ENCODE measurements at regions not wholly inside any gene's neighbourhood (a gene's known extent, or its start where the extent isn't known, plus 50 kb on each side); places are given as distances from the start of the nearest gene placed in this dataset.

DNA sequence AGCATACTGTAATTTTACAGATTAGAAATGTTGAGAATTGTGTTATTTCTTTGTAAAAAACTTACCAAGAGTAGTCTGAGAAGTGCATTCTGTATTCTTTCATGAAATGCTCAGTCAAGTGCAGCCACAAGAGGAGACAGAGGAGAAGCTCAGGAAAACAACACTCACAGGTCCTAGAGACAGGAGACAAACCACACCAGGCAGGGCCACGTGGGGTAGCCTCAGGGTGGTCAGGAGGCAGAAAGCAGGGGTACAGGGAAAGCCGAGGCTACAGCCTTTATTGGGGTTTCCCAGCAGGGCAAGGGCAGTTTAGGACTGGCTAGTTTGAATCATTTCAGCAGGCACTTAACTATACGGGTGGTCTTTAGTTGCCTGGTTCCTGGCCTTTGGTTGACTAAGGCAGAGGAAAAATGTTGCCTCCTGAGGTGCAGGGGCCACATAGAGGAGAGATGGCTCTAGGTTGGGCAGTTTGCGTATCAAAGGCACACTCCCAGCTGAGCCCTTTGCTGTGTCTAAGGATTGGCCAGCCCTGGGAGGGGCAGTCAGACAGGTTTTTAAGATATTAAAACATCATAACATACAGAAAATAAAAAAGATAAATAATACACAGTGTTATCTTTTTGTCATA is 230.9 kb upstream of the ANKRD55 start:
- WGBS (ENCODE audit: insufficient coverage): 95% methylated on average over 3 of the region's 4 CpGs

DNA sequence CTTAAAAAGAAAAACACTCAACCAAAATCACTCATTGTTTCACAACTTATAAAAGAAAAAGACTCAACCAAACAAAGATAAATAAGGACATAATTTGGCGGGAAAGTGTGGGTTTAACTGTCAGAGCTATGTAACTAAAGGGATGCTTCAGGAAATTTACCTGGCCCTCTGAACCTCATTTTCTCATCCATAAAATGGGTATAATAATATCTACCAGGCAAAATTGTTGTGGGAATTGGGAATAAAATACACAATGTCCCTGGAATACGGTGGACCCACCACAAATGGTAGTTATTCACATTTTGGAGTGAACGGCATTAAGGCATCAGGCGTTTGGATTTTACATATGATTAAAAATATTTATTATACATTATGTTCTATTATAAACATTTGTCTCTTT is 228.5 kb upstream of the ANKRD55 start:
- H3K79me2 ChIP-seq (ENCODE audit: insufficient read depth, low read length): no peaks in the 10 kb centered on the region
- no peak overlapping the region for H3K27ac ChIP-seq (ENCODE audit: low read depth in 1 of 2, low read length in 2 of 2)
- Mint-ChIP-seq H3K36me3 (peaks cover 0 to 12% of the 10 kb centered on the region in 2 donors), H3K9me3 (peaks cover 0 to 3% (median 0%) of the 10 kb centered on the region in 7 donors), H3K27me3 (ENCODE audit: low read depth in 3 of 3) (no peaks in the 10 kb centered on the region), H3K4me3 (no peak overlapping the region), H3K27ac (no peak overlapping the region), H3K4me1 (peaks cover 34% of the 10 kb centered on the region)
- no peak overlapping the region for H3K9ac ChIP-seq (ENCODE audit: insufficient read depth, low read length, poor library complexity, severe bottlenecking)
- WGBS (ENCODE audit: insufficient coverage): no CpG with 5 or more reads among the region's 4 CpGs
- H3K27me3 ChIP-seq (ENCODE audit: control insufficient read depth in 2 of 2, insufficient read depth in 2 of 2, low read length in 2 of 2): no peaks in the 10 kb centered on the region
- no peak overlapping the region for H3K4me3 ChIP-seq (replicated peaks in 1 of 3; ENCODE audit: low read depth in 2 of 3, low read length in 3 of 3)
- TF ChIP-seq, protein P1, sequence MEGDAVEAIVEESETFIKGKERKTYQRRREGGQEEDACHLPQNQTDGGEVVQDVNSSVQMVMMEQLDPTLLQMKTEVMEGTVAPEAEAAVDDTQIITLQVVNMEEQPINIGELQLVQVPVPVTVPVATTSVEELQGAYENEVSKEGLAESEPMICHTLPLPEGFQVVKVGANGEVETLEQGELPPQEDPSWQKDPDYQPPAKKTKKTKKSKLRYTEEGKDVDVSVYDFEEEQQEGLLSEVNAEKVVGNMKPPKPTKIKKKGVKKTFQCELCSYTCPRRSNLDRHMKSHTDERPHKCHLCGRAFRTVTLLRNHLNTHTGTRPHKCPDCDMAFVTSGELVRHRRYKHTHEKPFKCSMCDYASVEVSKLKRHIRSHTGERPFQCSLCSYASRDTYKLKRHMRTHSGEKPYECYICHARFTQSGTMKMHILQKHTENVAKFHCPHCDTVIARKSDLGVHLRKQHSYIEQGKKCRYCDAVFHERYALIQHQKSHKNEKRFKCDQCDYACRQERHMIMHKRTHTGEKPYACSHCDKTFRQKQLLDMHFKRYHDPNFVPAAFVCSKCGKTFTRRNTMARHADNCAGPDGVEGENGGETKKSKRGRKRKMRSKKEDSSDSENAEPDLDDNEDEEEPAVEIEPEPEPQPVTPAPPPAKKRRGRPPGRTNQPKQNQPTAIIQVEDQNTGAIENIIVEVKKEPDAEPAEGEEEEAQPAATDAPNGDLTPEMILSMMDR (IDR thresholded peaks at IDR 0.05): no peak
- peaks cover 32 to 40% of the 10 kb centered on the region in 2 donors for H3K4me1 ChIP-seq (ENCODE audit: control insufficient read depth in 1 of 2, insufficient read depth in 2 of 2, low read length in 2 of 2)
- intact Hi-C loops (cut with micrococcal nuclease): no loop called here
- H4K20me1 ChIP-seq (ENCODE audit: insufficient read depth, low read length): no peaks in the 10 kb centered on the region
- no peaks in the 10 kb centered on the region for H3K36me3 ChIP-seq (replicated peaks in 1 of 2; ENCODE audit: control insufficient read depth in 1 of 2, insufficient read depth in 2 of 2, low read length in 2 of 2)
- no peak overlapping the region for H3K4me2 ChIP-seq (replicated peaks; ENCODE audit: extremely low read depth, low read length, poor library complexity, severe bottlenecking)
- no peak overlapping the region for H2AFZ ChIP-seq (ENCODE audit: insufficient read depth, low read depth, low read length, poor library complexity, severe bottlenecking)
- DNase-seq: no peak
- H3K9me3 ChIP-seq (replicated peaks in 1 of 2; ENCODE audit: control insufficient read depth in 1 of 2, insufficient read depth in 1 of 2, low read length in 2 of 2): no peaks in the 10 kb centered on the region

More for the DNA sequence above, 230.9 kb upstream of the ANKRD55 start:
- H3K9me3 Mint-ChIP-seq: peaks cover 0 to 3% (median 0%) of the 10 kb centered on the region in 7 donors
- Histone ChIP-seq H3K4me1 (ENCODE audit: control insufficient read depth in 1 of 2, insufficient read depth in 2 of 2, low read length in 2 of 2) (peaks cover 36 to 45% of the 10 kb centered on the region in 2 donors), H3K4me2 (replicated peaks; ENCODE audit: extremely low read depth, low read length, poor library complexity, severe bottlenecking) (no peak overlapping the region), H3K36me3 (replicated peaks in 1 of 2; ENCODE audit: control insufficient read depth in 1 of 2, insufficient read depth in 2 of 2, low read length in 2 of 2) (no peaks in the 10 kb centered on the region), H3K9me3 (replicated peaks in 1 of 2; ENCODE audit: control insufficient read depth in 1 of 2, insufficient read depth in 1 of 2, low read length in 2 of 2) (no peaks in the 10 kb centered on the region), H3K27me3 (ENCODE audit: control insufficient read depth in 2 of 2, insufficient read depth in 2 of 2, low read length in 2 of 2) (no peaks in the 10 kb centered on the region), H3K27ac (ENCODE audit: low read depth in 1 of 2, low read length in 2 of 2) (peak overlapping the region; percentile 15 to 87), H3K9ac (ENCODE audit: insufficient read depth, low read length, poor library complexity, severe bottlenecking) (no peak overlapping the region), H4K20me1 (ENCODE audit: insufficient read depth, low read length) (no peaks in the 10 kb centered on the region), H2AFZ (ENCODE audit: insufficient read depth, low read depth, low read length, poor library complexity, severe bottlenecking) (no peak overlapping the region), H3K4me3 (replicated peaks in 1 of 3; ENCODE audit: low read depth in 2 of 3, low read length in 3 of 3) (no peak overlapping the region), H3K79me2 (ENCODE audit: insufficient read depth, low read length) (no peaks in the 10 kb centered on the region)
- no peak for DNase-seq
- peaks cover 41% of the 10 kb centered on the region for H3K4me1 Mint-ChIP-seq
- peaks cover 3 to 12% of the 10 kb centered on the region in 2 donors for H3K36me3 Mint-ChIP-seq
- peak overlapping the region; percentile 38 to 96 (median 94) for H3K27ac Mint-ChIP-seq
- TF ChIP-seq, protein P1 (IDR thresholded peaks at IDR 0.05): no peak
- H3K27me3 Mint-ChIP-seq (ENCODE audit: low read depth in 3 of 3): no peaks in the 10 kb centered on the region
- no peak overlapping the region for H3K4me3 Mint-ChIP-seq
- intact Hi-C loops (cut with micrococcal nuclease): no loop called here
